CD4-positive, alpha-beta T cell treated with Interleukin-4 for 4 hours (primary cell): ENCODE measurements at regions not wholly inside any gene's neighbourhood (a gene's known extent, or its start where the extent isn't known, plus 50 kb on each side); places are given as distances from the start of the nearest gene placed in this dataset.
A peak's percentile ranks its signal among the peaks of the same experiment; 100 is the strongest.
"Not testable (repeated sequence)": the region's sequence is repeated elsewhere in the genome, so short reads cannot be mapped to it uniquely, and the experiment has no call there.

ENCODE experiments used
- DNase-seq: peaks from one replicate; pipeline ENCODE4 v3.0.0-alpha.2; 2020

DNA sequence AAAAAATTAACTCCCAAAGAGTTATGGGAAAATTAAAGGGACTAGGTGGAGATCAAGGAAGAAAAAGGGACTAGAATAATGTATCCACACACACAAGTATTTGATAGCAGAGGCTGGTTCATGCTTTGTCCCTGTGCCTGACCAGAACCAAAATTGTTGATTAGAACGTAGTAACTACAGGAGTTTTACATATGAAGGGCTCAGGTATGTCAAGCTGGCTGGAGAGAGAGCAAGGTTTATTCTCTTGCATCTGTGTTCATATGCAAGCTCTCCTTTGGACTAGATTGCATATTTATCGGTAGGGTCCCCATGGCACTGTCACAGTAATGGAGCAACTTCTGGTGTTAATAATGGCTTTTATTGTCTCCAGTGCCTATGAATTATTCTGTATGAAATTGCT is 239.9 kb upstream of the TRPM3 start:
- no peak for DNase-seq

DNA sequence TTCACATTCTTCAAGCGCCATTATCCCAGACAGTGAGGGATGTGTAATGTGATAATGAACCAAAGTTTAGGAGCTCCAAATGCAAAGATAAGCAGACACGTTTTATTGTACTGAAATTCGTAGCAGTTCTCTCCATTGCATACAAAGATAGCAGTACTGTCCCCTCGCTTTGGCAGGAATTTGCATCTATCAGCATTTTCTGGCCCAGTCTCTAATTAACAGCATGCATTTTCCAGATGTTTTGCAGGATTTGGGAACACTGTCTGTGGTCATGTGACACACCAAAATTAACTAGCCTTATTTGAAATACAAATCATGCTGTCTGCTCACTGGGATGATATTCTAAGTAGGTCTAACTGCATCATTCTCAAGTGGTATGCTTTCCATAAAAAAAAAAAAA is 235.9 kb upstream of the TRPM3 start:
- DNase-seq: no peak

DNA sequence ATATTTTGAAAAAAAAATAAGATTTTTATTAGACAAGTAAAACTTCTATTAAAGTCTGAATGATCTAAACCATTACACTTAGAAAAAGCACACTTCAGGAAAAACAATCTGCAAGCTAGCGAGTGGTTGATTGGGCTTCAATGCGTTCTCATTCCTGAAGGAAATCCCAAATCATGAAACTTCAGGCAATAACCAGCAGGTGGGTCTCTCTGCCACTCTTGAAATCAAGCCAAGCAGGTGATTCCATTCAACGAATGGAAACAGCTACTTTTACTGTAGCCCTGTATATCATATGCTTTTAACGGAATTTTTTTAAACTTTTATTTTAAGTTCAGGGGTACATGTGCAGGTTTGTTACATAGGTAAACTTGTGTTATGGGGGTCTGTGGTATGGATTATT is 234.5 kb upstream of the TRPM3 start:
- DNase-seq: no peak

DNA sequence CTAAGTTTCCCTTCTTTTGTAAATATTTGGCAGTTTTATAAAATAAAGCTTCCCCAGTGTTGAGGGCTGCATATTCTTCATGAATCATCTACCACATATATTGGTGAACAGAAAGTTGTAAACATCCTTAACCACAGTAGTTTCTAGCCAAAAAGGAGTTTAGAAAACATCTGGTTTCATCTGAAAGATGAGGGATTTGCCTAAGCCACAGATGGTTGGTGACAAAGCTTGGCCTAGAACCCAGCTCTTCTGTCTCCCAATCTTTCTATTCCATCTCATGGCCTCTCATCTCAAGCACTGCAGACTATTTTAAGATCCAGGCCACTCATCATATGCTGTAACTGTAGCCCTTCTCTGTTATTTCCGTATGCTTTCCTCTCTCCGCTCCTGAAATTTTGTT is 232.3 kb upstream of the TRPM3 start:
- no peak for DNase-seq

DNA sequence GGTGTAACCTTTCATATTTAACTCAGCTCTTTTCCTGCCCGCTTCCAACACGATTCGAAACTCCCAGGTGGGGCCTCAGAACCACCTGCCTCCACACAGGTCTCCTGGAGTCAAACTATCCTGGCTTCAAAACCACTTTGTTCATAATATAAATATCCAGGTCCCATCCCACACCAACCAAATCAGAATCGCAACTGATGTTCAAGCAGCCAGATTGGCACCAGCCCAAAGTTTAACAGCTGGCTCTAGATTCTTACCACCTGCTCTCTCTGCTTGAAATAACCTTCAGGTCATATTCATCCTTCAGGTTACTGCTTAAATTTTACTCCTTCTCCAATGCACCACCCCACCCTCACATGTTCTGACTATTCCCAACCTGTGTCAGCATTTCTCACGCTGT is 231.4 kb upstream of the TRPM3 start:
- DNase-seq: no peak

DNA sequence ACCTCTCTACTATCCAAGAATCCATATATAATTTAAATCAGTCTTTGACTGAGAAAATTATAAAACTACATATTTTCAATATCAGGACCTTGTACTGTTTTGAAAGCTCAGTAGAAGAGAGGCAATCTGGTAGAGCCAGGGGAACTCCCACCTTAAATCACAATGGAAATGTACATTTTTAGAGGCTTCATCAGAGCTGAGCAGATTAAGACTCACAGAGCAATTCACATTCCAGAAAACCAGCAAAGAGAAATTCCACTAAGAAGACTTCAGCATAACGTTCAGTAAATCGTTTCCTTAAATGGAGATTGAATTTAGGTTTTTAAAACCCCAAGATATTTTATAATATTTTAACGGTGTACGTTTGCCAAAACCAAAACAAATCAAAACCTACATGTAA is 227.8 kb upstream of the TRPM3 start:
- no peak for DNase-seq

DNA sequence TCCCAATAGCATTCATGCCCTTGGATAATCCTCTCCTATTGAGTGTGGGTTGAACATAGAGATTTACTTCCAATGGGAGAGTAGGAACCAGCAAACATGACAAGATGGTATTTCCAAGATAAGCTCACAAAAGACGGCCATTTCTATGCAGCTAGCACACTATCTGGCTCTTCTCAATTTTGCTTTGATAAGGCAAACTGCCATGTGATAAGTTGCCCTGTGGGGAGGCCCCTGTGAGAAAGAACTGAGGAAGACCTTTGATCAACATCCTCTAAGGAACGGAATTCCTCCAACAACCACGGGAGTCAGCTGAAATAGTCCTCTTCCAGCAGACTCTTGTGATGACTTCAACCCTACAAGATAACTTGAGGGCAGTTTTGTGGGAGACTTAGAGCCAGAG is 211.9 kb upstream of the TRPM3 start:
- DNase-seq: no peak

DNA sequence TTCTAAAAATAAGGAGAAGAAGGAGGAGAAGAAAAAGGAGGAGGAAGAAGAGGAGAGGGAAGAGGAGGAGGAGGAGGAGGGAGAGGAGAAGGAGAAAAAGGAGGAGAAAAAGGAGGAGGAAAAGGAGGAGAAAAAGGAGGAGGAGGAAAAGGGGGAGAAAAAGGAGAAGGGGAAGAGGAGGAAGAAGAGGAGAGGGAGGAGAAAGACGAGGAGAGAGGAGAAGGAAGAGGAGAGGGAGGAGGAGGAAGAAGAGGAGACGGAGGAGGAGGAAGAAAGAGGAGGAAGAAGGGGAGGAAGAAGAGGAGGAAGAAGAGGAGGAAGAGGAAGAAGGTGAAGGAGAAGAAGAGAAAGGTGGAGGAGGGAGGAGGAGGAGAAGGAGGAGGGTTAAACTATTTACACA is 210.2 kb upstream of the TRPM3 start:
- no peak for DNase-seq

DNA sequence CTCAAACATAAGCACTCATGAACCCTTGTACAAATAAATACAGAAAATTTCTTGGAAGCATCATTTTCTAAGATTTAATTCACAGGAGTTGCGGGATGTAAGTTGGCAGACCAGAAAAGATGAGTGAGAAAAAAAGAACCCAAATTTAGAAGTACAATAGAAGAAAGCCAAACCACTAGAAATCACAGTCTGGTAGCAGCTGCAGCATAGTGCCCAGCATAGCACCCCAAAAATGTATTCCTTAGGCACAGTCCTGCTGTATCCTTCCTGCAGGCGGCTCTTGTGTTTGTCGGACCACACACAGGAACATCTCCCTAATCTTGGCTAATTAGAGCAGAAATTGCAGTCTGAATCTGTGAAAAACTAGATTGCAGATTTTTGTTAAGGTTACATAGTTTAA is 208.5 kb upstream of the TRPM3 start:
- no peak for DNase-seq

DNA sequence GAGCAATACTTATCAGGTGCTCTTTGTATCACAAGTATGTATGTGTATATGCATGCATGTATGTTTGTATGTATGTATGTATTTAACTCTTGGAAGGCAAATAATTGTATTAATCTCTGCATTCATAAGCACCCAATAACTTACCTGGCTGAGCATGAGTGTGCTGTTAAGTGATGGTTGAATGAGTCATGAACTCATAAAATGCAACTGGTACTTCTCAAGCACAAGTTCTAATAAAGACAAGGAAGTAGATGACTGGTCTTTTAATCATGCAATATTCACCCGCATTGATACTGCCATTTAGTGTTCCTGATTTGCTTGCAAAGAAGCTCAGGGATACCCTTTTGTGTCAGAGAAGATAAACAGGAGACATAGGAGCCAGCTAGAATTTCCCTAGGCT is 204.9 kb upstream of the TRPM3 start:
- no peak for DNase-seq

DNA sequence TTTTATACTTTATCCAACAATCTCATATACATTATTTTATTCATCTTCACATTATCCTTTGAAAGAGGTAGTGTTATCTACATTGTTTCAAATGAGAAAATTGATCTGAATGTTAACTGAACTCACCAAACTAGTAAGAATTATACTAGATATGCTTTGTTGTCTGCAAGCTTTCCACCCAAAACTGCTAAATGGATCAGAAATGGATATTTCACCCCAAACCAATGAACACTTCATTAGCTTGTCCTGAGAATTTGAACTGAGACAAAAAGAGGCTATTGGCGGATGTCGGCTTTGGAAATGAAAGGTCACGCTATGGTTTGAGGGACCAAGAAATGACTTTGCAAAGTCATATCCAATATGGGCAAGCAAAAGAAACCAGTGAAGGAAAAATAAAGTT is 201.9 kb upstream of the TRPM3 start:
- no peak for DNase-seq

DNA sequence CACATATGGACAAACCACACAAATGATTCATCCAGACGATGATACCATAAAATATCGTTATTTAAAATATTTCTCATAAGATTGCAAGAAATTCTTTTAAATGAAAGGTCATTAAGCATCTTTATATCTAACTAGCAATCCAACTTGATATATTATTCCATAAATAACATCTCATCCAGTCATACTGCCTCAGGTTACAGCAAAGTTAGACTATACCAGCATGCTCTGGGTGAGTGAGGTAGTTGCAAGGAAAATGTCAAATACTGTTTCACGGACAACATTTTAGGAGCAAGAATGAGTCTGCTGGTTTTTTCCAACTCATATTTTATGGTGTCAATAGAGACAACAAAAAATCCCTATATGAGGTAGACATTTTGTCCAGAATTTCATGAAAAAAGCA is 200.9 kb upstream of the TRPM3 start:
- DNase-seq: no peak

DNA sequence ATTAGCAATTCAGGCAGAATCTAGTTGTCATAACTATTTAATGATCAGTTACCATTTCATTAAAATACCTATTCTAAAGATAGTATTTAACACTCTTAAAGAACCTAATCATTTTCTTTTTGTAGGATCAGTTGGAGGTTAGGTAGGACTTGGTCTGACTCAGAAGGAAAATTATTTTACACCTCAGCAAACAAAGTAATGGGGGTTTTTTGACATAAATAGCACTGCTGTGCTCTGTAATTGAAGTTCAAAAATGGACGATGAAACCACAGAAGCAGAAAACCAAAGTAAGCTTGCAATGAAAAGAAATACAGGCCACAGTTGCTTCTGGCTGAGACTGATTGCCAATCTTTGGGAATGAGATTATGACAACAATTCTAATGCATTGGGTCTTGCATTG is 187.0 kb upstream of the TRPM3 start:
- no peak for DNase-seq

DNA sequence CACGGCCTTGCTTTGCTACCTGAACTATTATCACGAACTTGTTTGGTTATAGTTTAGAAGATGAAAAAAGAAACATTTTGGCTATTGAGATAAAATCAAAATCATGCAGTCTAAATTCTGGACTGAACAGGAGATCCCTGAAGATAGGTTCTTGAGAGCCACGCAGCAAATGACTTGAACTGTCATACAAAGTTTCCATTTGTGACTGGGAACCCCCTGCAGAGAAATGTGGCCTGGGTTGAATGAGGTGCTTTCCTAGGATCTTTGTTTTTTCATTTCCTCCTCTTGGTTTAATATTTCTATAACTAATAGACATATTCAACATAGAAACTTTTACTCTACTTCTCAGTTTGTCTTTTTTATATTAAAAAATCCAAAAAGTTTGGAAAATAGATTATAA is 184.7 kb upstream of the TRPM3 start:
- DNase-seq: no peak

DNA sequence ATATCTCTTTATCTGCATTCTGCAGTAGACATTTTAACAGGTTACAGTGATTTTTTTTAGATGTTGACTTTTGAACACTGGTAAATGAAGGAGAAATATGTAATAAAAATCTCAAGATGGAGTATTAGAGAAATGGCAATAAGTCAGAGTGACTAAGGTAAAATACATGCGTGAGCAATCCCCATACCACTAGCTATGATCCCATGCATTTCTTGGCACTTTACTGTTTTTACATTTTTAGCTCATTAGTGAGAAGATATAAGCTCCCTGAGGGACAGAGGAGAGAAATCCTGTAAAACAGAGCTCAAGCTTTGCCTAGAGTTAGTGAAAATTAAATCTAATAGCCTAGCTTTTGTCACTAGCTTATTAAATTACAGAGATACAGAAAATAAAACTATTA is 181.9 kb upstream of the TRPM3 start:
- no peak for DNase-seq

DNA sequence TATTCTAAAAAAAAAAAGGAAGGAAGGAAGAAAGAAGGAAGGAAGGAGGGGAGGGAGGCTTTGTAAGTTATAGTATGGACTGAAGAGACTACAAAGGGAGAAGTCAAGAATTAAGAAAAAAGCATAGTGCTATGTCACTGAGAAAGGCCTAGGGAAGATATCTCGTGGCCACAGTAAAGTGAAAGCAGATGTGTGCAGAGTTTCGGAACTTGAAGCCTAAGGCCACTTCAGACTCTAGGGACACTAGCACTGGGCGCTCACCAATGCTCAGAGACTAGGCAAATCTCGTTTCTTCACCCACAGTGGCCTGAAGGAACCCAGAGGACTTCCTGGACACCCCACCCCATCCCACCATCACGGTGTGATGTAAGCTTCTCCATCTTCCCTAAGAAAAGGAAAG is 181.4 kb upstream of the TRPM3 start:
- no peak for DNase-seq

DNA sequence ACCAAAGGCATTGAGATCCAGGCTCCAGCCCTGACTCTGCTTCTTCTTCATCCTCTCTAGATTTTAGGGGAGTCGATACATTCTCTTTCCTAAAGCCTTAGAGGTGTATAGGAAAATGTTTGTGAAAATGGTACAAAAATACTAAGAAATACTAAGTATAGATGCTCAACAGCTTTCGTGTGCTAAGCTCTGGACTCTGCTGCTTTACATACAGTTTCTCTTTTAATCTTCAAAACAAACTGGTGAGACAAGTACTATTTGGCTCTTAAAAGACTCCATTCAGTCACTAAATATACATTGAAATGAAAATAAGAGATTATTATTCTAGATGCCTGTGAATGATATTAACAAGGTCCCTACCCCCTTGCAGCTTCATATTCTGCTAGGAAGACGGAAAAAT is 174.5 kb upstream of the TRPM3 start:
- no peak for DNase-seq

DNA sequence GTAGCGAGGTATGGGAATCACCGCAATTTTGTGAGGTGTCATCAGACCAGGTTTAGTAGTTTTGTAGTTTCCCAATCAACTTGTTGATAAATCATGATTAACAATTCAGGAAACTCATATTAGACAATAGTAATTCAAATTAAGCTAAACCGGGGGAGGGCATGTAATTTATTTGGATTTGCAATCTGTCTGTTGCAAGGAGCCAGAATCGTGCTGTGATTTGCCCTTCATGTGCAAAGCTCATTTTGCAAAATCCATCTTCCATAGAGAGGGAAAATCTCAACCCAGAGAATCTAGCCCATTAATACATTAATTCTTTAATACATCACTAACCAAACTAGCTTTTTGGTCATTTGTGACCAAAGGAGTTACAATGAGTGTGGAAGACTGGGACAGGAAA is 164.7 kb upstream of the TRPM3 start:
- DNase-seq: no peak

DNA sequence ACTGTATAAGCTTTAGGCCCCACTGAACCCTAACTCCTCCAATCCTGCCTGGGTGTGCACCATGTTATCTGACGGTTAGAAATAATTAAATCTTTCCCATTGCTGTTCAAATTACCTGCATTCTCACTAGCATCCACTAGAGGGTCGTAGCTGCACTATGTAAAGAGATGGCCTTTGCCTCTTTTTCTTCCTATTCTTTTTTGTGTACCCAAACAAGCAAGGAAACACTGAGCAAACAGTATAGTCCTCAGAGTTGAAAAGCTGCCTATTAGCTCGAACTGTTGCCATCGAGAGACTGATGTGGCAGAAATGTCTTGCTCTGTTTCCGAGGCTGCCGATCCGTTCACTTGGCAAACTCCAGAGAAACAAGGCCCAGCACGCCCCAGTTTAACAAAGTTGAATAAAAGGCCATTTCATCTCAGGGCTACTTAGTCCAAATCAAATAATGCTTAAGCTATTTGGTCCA is 163.8 kb upstream of the TRPM3 start:
- DNase-seq: peak; percentile 57

DNA sequence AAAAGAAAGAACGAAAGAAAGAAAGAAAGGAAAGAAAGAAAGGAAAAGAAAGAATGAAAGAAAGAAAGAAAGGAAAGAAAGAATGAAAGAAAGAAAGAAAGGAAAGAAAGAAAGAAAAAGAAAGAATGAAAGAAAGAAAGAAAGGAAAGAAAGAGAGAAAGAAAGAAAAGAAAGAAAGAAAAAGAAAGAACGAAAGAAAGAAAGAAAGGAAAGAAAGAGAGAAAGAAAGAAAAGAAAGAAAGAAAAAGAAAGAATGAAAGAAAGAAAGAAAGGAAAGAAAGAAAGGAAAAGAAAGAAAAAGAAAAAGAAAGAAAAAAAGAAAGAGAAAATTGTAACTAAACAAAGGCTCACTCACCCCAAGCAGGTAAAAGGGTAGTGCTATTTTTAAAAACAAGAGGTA is 160.7 kb upstream of the TRPM3 start:
- DNase-seq: not testable (repeated sequence)

DNA sequence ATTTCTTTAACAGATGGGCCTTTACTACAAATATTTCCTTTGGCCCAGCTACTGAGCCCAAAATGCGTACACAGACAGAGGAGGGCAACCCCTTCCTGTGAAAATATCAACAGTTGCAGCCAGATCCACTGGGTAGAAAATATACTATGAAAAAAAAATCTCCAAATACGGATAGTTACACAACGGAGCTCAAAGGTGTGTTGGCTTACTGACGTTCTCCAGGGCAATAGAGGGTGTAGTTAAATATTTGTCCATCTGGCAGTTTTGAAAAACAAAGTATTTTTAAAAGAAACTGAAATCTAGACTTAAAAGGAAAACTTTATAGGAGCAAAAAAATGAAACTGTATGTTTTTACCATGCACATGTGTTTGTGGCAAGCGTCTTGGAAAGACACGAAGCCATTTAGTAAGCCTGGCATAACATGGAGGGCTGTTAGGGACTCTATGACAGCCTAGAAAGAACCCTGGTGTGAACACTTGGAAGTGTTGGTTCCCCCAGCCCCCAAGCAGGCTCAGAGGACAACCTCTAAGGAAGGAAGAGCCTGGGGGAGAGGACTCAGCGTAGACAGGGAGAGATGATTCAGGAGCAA is 157.8 kb upstream of the TRPM3 start:
- no peak for DNase-seq

DNA sequence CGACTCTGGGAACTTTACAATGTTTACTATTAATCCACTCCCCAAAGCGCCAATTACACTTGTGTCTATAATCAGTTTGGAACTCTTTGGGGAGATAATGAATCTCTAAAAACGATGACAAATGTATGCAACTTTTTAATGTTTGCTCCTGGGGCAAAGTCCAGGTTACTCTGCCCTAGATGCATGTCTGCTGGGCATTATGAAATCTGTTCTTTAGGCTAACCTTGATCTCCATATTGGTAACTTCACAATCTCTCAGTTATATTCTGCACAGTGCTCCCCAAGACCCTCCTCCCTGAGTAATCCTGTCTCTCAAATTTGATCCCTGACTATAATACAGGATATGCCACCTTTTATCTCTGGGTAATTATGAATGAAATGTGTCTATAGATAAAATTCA is 152.2 kb upstream of the TRPM3 start:
- DNase-seq: no peak

DNA sequence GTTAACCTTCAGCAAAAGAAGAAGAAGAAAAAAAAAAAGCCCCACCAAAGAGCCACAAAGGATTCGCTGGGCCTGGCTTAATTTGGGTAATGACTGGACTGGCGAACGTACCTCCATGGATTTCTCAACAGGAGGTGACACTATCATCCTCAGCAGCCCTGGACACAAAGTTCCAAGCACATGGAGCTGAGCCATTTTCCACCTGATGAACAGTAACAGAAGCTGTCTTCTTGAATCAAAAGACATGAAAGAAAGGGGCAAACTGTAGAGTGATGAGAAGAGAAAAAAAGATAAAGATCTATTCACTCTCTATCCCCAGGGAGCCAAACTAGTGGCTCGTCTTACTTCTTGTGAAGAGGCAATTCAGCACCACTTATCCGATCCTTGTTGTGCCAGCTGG is 150.2 kb upstream of the TRPM3 start:
- no peak for DNase-seq

DNA sequence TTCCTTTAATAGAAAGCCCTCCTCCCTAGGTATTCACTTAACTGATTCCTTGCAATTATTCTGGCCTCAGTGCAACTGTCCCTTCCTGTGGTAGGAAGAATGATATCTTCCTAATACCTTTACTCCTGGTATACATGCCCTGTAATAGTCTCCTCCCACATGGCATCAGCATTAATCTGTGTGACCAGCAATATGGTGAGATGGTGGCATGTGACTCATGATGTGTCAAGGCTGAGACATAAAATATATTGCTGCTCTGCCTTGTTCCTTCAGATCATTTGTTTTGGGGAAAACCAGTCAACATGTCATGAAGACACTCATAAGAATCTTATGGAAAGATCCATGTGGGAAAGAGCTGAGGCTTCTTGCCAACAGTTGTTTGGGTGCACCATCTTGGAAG is 149.1 kb upstream of the TRPM3 start:
- no peak for DNase-seq

DNA sequence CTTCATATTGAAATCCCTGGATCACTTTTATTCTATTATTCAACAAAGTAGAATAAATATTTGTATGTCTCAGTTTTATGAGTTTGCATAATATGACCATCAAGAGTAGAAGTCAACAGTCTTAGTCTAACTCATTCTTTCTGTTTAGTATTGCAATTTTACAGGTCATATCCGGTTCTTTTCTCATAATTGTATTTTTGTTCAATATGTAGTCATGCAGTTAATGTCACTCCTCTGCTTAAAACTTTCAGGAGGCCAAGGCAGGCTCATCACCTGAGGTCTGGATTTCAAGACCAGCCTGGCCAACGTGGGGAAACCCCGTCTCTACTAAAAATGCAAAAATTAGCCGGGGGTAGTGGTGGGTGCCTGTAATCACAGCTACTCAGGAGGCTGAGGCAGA is 148.4 kb upstream of the TRPM3 start:
- no peak for DNase-seq
